ENCODE measurements at regions not wholly inside any gene's neighbourhood (a gene's known extent, or its start where the extent isn't known, plus 50 kb on each side); places are given as distances from the start of the nearest gene placed in this dataset.

DNA sequence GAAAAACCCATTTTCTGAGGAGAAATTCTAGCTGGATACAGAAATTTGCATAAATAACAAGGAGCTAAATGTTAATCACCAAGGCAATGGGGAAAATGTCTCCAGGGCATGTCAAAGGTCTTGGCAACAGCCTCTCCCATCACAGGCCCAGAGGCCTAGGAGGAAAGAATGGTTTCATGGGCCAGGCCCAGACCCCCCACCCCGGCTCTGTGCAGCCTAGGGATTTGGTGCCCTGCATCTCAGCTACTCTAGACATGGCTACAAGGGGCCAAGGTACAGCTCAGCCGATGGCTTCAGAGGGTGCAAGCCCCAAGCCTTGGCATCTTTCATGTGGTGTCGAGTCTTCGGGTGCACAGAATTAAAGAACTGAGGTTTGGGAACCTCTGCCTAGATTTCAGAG lies 321.2 kb upstream of the ID4 start:
- H3K27me3 ChIP-seq (ENCODE audit: control insufficient read depth in 2 of 2, insufficient read depth in 1 of 2, low read length in 1 of 2): no peaks in the 10 kb centered on the region
- peaks cover 1 to 17% of the 10 kb centered on the region in 2 donors for H3K9me3 ChIP-seq (ENCODE audit: control insufficient read depth in 2 of 2, insufficient read depth in 1 of 2, low read length in 1 of 2)
- no peak overlapping the region for H3K27ac ChIP-seq (ENCODE audit: low read depth in 1 of 2, low read length in 1 of 2)
- H3K4me3 ChIP-seq (ENCODE audit: low read length in 2 of 2): no peak overlapping the region
- no peak for DNase-seq (ENCODE audit: low read depth in 6 of 9, low spot score in 9 of 9)
- H3K4me1 ChIP-seq (ENCODE audit: control insufficient read depth in 2 of 2, insufficient read depth in 2 of 2, low read length in 2 of 2): no peaks in the 10 kb centered on the region
- WGBS: 94% methylated on average over 4 of the region's 4 CpGs
- no peaks in the 10 kb centered on the region for H3K36me3 ChIP-seq (ENCODE audit: control insufficient read depth in 2 of 2, insufficient read depth in 2 of 2, low read length in 1 of 2)

DNA sequence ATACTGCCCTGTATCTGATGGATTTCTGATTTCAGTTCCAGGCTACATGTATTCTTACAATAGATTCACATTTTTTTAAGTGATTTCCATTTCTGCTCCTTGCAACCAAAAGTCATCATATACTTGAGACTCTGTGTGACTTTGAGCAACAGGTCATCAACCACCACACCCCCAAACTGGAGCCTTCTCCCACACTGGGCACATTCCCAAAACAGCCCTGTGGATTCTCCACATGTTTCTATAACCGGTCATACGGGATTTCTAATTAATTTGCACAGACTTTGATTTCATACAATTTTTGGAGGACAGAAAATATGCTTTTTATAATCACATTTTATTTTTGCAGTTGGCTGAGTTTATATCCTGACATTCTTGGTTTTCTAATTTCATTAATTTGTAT lies 317.2 kb upstream of the ID4 start:
- DNase-seq (ENCODE audit: low read depth in 6 of 9, low spot score in 9 of 9): no peak
- Histone ChIP-seq H3K27me3 (ENCODE audit: control insufficient read depth in 2 of 2, insufficient read depth in 1 of 2, low read length in 1 of 2) (no peaks in the 10 kb centered on the region), H3K9me3 (ENCODE audit: control insufficient read depth in 2 of 2, insufficient read depth in 1 of 2, low read length in 1 of 2) (peaks cover 1 to 9% of the 10 kb centered on the region in 2 donors), H3K4me3 (ENCODE audit: low read length in 2 of 2) (no peak overlapping the region), H3K4me1 (ENCODE audit: control insufficient read depth in 2 of 2, insufficient read depth in 2 of 2, low read length in 2 of 2) (no peaks in the 10 kb centered on the region), H3K27ac (ENCODE audit: low read depth in 1 of 2, low read length in 1 of 2) (no peak overlapping the region), H3K36me3 (ENCODE audit: control insufficient read depth in 2 of 2, insufficient read depth in 2 of 2, low read length in 1 of 2) (no peaks in the 10 kb centered on the region)
- 94% methylated on average over 2 of the region's 2 CpGs for WGBS

DNA sequence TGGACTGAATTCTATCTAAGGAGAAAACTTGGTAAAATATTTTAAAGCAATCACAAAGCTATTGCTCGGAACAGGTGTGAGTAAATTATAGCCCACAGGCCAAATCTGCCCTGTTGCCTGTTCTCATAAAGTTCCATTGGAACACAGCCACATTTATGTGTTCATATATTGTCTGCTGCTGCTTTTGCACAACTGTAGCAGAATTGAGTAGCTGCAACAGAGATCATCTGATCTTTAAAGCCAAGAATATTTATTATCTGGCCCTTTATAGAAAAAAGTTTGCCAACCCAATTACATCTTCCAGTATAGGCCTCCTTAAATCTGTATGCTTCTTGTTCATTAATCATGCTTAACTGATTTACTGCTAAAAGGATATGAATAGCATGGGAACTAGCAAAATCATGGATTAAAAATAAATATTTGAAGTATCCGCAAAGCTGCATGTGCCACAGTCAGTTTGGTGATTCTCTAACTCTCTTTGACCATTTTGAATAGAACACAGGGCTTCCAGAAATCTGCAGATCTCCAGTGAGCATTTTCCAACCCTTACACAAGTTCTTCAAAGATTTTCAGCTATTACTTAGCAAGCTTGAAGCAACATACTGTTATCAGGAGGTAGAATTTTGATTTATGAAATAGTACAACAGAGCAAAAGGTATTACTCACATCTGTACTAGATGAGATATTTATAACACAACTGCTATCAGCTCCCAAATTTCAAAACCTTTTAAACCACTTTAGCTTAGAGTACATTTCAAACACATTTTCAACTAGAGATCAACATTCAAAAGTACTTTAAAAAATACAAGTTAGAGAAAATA lies 312.6 kb upstream of the ID4 start:
- H3K27ac ChIP-seq (ENCODE audit: low read depth in 1 of 2, low read length in 1 of 2): no peak overlapping the region
- H3K4me1 ChIP-seq (ENCODE audit: control insufficient read depth in 2 of 2, insufficient read depth in 2 of 2, low read length in 2 of 2): no peaks in the 10 kb centered on the region
- H3K9me3 ChIP-seq (ENCODE audit: control insufficient read depth in 2 of 2, insufficient read depth in 1 of 2, low read length in 1 of 2): no peaks in the 10 kb centered on the region
- no peak overlapping the region for H3K4me3 ChIP-seq (ENCODE audit: low read length in 2 of 2)
- no peaks in the 10 kb centered on the region for H3K36me3 ChIP-seq (ENCODE audit: control insufficient read depth in 2 of 2, insufficient read depth in 2 of 2, low read length in 1 of 2)
- WGBS: 96% methylated on average over 2 of the region's 2 CpGs
- DNase-seq (ENCODE audit: low read depth in 6 of 9, low spot score in 9 of 9): no peak
- H3K27me3 ChIP-seq (ENCODE audit: control insufficient read depth in 2 of 2, insufficient read depth in 1 of 2, low read length in 1 of 2): no peaks in the 10 kb centered on the region

DNA sequence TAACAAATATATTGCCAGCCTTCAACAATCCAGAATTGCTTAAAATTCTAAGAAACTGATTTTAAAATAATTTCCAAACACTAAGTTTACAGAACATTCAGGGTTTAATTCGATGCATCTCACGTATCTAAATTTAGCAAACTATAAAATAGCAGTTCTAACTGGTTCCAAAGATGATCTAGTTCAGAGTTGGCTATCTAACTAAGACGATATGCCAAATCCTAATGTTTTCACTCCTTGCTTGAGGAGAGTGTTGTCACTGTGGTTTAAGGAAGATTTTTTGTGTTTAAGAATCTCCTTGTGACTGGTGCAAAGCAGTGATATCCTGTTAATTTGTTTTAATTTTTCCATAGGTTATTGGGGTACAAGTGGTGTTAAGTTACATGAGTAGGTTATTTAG lies 311.5 kb upstream of the ID4 start:
- Histone ChIP-seq H3K36me3 (ENCODE audit: control insufficient read depth in 2 of 2, insufficient read depth in 2 of 2, low read length in 1 of 2) (no peaks in the 10 kb centered on the region), H3K4me3 (ENCODE audit: low read length in 2 of 2) (no peak overlapping the region), H3K27ac (ENCODE audit: low read depth in 1 of 2, low read length in 1 of 2) (no peak overlapping the region), H3K27me3 (ENCODE audit: control insufficient read depth in 2 of 2, insufficient read depth in 1 of 2, low read length in 1 of 2) (no peaks in the 10 kb centered on the region), H3K9me3 (ENCODE audit: control insufficient read depth in 2 of 2, insufficient read depth in 1 of 2, low read length in 1 of 2) (no peaks in the 10 kb centered on the region), H3K4me1 (ENCODE audit: control insufficient read depth in 2 of 2, insufficient read depth in 2 of 2, low read length in 2 of 2) (no peaks in the 10 kb centered on the region)
- 95% methylated on average over 3 of the region's 3 CpGs for WGBS
- DNase-seq (ENCODE audit: low read depth in 6 of 9, low spot score in 9 of 9): no peak

DNA sequence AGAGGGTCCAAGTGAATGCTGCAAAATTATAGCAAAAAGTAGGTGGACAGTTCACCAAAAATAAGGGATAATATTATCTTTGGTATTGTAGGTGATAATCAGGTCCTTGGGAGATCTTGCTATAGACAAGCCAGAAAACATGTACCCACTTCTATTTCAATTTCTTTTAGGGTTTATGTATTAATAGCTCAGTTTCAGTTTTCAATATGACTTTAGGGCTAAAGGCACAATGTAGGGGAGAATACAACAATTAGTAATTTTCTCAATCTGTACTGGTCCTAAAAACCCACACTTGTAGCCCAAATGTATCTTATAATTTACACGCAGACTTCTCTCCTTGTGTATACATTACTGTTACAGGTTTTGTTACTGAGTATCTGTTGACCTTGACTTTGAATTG lies 307.0 kb upstream of the ID4 start:
- WGBS: 95% methylated on average over 1 of the region's 1 CpG

DNA sequence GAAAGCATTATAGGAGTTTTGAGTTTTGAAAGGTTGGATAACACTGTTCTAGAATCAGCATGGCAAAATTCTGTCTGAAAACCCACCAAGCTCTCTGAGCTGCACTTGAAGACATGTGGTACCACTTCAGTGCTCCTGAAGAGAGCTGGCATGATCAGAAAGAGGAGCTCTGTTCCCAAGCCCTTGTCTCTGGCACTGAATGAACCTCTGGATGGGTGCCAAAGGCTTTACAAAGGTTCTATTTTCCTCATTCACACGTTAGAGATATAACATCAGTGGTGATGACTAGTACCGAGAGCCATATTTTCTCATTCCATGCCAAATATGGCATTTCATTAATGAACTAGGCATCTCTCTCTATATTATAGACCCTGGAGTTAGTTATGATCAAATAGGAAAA lies 301.8 kb upstream of the ID4 start:
- Histone ChIP-seq H3K9me3 (ENCODE audit: control insufficient read depth in 2 of 2, insufficient read depth in 1 of 2, low read length in 1 of 2) (peaks cover 0 to 4% of the 10 kb centered on the region in 2 donors), H3K4me3 (ENCODE audit: low read length in 2 of 2) (no peak overlapping the region), H3K36me3 (ENCODE audit: control insufficient read depth in 2 of 2, insufficient read depth in 2 of 2, low read length in 1 of 2) (no peaks in the 10 kb centered on the region), H3K27ac (ENCODE audit: low read depth in 1 of 2, low read length in 1 of 2) (no peak overlapping the region), H3K27me3 (ENCODE audit: control insufficient read depth in 2 of 2, insufficient read depth in 1 of 2, low read length in 1 of 2) (no peaks in the 10 kb centered on the region), H3K4me1 (ENCODE audit: control insufficient read depth in 2 of 2, insufficient read depth in 2 of 2, low read length in 2 of 2) (no peaks in the 10 kb centered on the region)
- 81% methylated on average over 2 of the region's 2 CpGs for WGBS
- DNase-seq (ENCODE audit: low read depth in 6 of 9, low spot score in 9 of 9): no peak

More for the DNA sequence above, 307.0 kb upstream of the ID4 start:
- Histone ChIP-seq H3K27me3 (ENCODE audit: control insufficient read depth in 2 of 2, insufficient read depth in 1 of 2, low read length in 1 of 2) (no peaks in the 10 kb centered on the region), H3K4me3 (ENCODE audit: low read length in 2 of 2) (no peak overlapping the region), H3K9me3 (ENCODE audit: control insufficient read depth in 2 of 2, insufficient read depth in 1 of 2, low read length in 1 of 2) (no peaks in the 10 kb centered on the region), H3K4me1 (ENCODE audit: control insufficient read depth in 2 of 2, insufficient read depth in 2 of 2, low read length in 2 of 2) (no peaks in the 10 kb centered on the region), H3K27ac (ENCODE audit: low read depth in 1 of 2, low read length in 1 of 2) (no peak overlapping the region), H3K36me3 (ENCODE audit: control insufficient read depth in 2 of 2, insufficient read depth in 2 of 2, low read length in 1 of 2) (no peaks in the 10 kb centered on the region)
- no peak for DNase-seq (ENCODE audit: low read depth in 6 of 9, low spot score in 9 of 9)

DNA sequence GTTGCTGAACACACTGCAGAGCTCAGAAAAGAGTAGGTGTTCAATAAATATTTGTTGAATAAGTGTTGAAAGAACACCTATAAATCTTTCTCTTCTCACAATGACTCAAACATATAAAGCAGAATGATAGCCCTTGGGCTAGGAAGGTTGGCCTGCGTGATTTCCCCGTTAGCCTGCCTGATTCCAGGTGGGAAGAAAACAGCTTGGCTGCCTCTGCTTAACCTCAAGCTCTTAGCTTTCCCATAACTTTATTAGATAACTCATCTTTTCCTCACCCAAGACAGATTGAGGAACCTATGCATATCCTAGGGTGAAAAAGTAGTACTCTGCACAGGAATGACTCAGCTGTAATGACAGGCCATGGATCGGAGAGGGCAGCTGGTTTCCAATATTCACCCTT lies 300.3 kb upstream of the ID4 start:
- H3K4me3 ChIP-seq (ENCODE audit: low read length in 2 of 2): no peak overlapping the region
- peaks cover 0 to 4% of the 10 kb centered on the region in 2 donors for H3K9me3 ChIP-seq (ENCODE audit: control insufficient read depth in 2 of 2, insufficient read depth in 1 of 2, low read length in 1 of 2)
- no peaks in the 10 kb centered on the region for H3K36me3 ChIP-seq (ENCODE audit: control insufficient read depth in 2 of 2, insufficient read depth in 2 of 2, low read length in 1 of 2)
- WGBS: 92% methylated on average over 3 of the region's 3 CpGs
- H3K27me3 ChIP-seq (ENCODE audit: control insufficient read depth in 2 of 2, insufficient read depth in 1 of 2, low read length in 1 of 2): no peaks in the 10 kb centered on the region
- H3K4me1 ChIP-seq (ENCODE audit: control insufficient read depth in 2 of 2, insufficient read depth in 2 of 2, low read length in 2 of 2): no peaks in the 10 kb centered on the region
- no peak for DNase-seq (ENCODE audit: low read depth in 6 of 9, low spot score in 9 of 9)
- no peak overlapping the region for H3K27ac ChIP-seq (ENCODE audit: low read depth in 1 of 2, low read length in 1 of 2)

DNA sequence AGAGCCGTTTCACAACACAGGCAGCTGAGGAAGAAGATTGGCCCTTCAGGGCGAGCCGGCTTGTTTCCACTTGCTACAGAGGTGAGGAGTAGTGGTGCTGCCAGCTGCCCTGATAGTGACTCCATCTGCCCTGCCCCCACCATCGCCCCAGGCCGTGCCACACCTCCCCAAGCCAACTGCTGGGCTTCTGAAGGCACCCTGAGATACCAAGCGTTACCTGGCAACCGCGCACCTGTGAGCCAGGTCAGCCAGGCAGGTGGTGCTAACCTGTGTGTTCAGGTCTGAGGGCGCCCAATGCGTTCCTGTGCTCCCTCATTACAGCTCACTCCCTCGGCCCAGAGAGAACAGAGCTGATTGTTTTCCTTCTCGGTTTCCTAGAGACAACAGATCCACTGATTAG lies 299.1 kb upstream of the ID4 start:
- WGBS: 81% methylated on average over 12 of the region's 12 CpGs
- Histone ChIP-seq H3K9me3 (ENCODE audit: control insufficient read depth in 2 of 2, insufficient read depth in 1 of 2, low read length in 1 of 2) (peaks cover 0 to 4% of the 10 kb centered on the region in 2 donors), H3K4me1 (ENCODE audit: control insufficient read depth in 2 of 2, insufficient read depth in 2 of 2, low read length in 2 of 2) (no peaks in the 10 kb centered on the region), H3K27me3 (ENCODE audit: control insufficient read depth in 2 of 2, insufficient read depth in 1 of 2, low read length in 1 of 2) (no peaks in the 10 kb centered on the region), H3K4me3 (ENCODE audit: low read length in 2 of 2) (no peak overlapping the region), H3K27ac (ENCODE audit: low read depth in 1 of 2, low read length in 1 of 2) (no peak overlapping the region), H3K36me3 (ENCODE audit: control insufficient read depth in 2 of 2, insufficient read depth in 2 of 2, low read length in 1 of 2) (no peaks in the 10 kb centered on the region)
- no peak for DNase-seq (ENCODE audit: low read depth in 6 of 9, low spot score in 9 of 9)

DNA sequence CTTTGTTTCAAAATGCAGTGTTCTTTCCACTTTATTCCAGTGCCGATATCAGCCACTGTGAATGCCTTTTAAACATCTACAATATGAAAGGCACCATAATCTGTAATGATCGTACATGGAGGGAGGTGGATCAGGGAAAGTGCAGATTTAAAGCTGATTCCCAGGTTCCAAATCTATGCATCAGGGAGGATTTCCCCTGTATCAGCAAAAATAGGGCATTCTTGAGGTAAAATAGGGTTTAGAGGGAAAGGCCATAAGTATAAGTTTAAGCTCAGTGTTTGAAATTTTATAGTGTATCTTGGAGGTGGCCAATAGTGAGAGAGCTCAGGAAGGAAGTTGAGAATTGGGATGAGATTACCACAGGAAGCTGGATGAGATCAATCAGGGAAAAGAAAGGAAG lies 289.7 kb upstream of the ID4 start:
- Histone ChIP-seq H3K27me3 (ENCODE audit: control insufficient read depth in 2 of 2, insufficient read depth in 1 of 2, low read length in 1 of 2) (no peaks in the 10 kb centered on the region), H3K4me1 (ENCODE audit: control insufficient read depth in 2 of 2, insufficient read depth in 2 of 2, low read length in 2 of 2) (no peaks in the 10 kb centered on the region), H3K9me3 (ENCODE audit: control insufficient read depth in 2 of 2, insufficient read depth in 1 of 2, low read length in 1 of 2) (no peaks in the 10 kb centered on the region), H3K27ac (ENCODE audit: low read depth in 1 of 2, low read length in 1 of 2) (no peak overlapping the region), H3K36me3 (ENCODE audit: control insufficient read depth in 2 of 2, insufficient read depth in 2 of 2, low read length in 1 of 2) (no peaks in the 10 kb centered on the region), H3K4me3 (ENCODE audit: low read length in 2 of 2) (no peak overlapping the region)
- WGBS: 93% methylated on average over 2 of the region's 2 CpGs
- no peak for DNase-seq (ENCODE audit: low read depth in 6 of 9, low spot score in 9 of 9)

All from thymus (tissue), 11 donors.